ENCODE measurements at regions not wholly inside any gene's neighbourhood (a gene's known extent, or its start where the extent isn't known, plus 50 kb on each side); places are given as distances from the start of the nearest gene placed in this dataset.
"Not testable (repeated sequence)": the region's sequence is repeated elsewhere in the genome, so short reads cannot be mapped to it uniquely, and the experiment has no call there.

DNA sequence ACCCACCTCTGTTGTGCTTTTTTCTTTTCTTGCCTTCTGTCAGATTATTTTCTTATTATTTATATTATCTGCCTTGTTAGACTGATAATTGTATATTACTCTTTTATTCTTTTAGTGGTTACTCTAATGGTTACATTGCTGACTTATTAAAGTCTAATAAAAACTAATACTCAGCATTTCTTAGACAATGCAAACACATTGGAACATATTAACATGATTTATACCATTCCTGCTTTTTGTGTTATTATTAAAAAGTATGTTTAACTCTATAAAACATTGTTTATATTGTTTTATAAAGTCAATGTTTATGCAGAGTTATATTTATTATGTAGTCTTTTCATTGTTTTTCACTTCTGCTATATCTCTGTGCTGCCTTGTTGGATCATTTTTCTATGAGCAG lies 68.0 kb upstream of the CACNA2D1 start:
- Mint-ChIP-seq H3K27ac (no peak overlapping the region), H3K4me1 (no peaks in the 10 kb centered on the region), H3K27me3 (no peaks in the 10 kb centered on the region), H3K9me3 (no peaks in the 10 kb centered on the region), H3K4me3 (no peak overlapping the region), H3K36me3 (ENCODE audit: low read depth) (no peaks in the 10 kb centered on the region)
- no peak for DNase-seq
- ATAC-seq, result no peak

DNA sequence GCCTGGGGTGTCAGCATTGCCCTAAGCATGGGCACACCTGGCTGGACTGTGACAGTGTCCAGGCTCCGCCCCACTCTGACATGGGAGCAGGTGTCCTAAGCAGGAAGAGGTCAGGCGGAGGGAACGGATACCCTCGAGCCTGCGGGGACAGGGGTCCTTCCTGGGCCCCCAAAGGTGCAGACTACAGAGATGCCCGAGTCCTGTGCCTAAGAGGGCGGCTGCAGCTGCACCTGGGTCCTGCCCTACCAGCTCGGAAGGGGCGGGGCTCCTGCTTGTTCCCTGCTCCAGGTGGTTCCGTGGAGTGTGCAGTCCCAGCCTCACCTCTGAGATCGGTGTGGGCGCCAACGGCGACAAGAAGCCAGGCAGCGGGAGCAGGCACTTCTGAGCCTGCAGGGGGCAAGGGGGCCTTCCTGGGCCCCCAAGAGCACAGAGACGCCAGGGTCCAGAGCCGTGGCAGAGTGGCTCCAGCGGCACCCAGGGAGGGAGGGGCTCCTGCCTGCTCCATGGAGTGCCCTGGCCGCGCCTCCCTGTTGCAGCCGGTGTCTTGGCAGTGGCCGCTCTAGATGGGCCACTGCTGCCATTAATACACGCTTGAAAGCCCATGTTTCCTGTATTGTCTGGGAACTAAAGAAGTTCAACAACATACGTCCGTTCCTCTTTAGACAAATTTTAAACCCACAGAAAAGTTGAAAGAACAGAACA lies 64.5 kb upstream of the CACNA2D1 start:
- no peaks in the 10 kb centered on the region for H3K27me3 Mint-ChIP-seq
- peaks cover 4% of the 10 kb centered on the region for H3K9me3 Mint-ChIP-seq
- H3K36me3 Mint-ChIP-seq (ENCODE audit: low read depth), result no peaks in the 10 kb centered on the region
- ATAC-seq (peak; percentile 24), DNase-seq (no peak)
- no peaks in the 10 kb centered on the region for H3K4me1 Mint-ChIP-seq
- H3K27ac Mint-ChIP-seq, result no peak overlapping the region
- H3K4me3 Mint-ChIP-seq, result no peak overlapping the region

DNA sequence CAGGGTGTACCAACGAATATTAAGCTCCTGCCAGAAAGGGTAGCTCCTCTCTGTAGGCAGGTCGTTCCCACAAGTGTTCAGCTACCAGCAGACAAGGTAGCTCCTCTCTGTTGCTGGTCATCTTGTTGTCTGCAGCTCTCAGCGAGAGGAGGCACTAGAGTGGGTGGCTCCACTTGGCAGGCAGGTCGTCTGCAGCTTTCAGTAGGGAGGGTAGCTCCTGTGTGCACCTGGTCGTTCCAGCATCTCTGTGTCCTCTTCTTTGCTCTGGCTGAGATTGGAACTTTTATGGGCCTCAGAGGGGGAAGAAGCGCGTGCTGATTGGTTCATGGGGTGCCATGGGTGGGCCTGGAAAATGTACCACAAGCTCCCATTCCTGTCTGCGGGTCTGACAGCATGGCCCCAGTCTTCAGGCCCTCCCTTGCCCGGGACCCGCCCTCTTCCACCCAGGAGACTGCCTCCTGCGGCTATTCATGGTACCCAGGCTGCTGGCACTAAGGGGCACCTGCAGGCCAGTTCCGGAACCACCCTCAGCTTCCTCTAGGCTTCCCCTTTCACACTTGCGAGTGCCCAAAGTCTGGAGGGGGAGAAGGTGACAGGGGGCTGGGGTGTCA lies 63.9 kb upstream of the CACNA2D1 start:
- H3K27ac Mint-ChIP-seq, result no peak overlapping the region
- ATAC-seq (no peak), DNase-seq (no peak)
- no peak overlapping the region for H3K4me3 Mint-ChIP-seq
- no peaks in the 10 kb centered on the region for H3K36me3 Mint-ChIP-seq (ENCODE audit: low read depth)
- H3K4me1 Mint-ChIP-seq, result no peaks in the 10 kb centered on the region
- H3K27me3 Mint-ChIP-seq, result no peaks in the 10 kb centered on the region
- peaks cover 4% of the 10 kb centered on the region for H3K9me3 Mint-ChIP-seq

DNA sequence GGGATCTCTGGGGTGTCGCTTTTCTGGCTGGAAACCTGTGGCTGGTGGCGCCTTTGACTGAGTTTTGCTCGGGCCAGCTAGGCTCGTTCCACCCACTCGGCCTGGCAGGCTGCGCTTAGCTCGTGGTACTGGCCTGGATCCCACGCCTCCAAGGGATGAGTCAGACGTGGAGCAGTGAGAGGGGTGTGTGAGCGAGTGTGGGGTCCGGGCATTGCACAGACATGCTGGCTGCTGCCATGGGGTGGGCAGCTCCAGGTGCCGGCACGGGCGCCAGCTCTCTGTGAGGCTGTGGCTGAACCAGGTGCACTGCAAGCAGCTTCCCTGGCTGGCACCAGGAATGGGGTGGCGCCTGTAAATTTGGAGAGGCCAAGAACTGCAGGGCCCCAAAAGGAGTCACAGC lies 63.1 kb upstream of the CACNA2D1 start:
- Mint-ChIP-seq H3K27me3 (no peaks in the 10 kb centered on the region), H3K4me1 (no peaks in the 10 kb centered on the region), H3K27ac (no peak overlapping the region), H3K36me3 (ENCODE audit: low read depth) (no peaks in the 10 kb centered on the region), H3K9me3 (peaks cover 8% of the 10 kb centered on the region), H3K4me3 (no peak overlapping the region)
- ATAC-seq (no peak), DNase-seq (no peak)

DNA sequence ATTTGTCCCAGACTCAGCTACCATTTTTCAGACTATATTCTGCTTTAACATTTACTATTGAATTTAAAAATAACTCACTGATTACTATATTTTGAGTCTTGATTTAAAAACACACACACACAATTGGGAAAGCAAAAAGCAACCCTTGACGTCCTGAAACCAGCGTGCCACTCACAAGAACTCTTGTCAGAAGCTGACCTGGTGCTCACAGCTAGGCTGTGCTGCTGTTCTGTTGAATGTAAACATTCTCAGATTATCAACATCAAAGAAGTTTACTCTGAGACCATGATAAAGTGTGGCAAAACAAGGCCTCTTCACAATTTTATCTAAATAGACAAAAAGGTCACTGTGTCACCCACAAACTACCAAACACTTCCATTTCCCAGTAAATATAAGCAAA lies 62.6 kb upstream of the CACNA2D1 start:
- DNase-seq (no peak), ATAC-seq (no peak)
- peaks cover 8% of the 10 kb centered on the region for H3K9me3 Mint-ChIP-seq
- H3K36me3 Mint-ChIP-seq (ENCODE audit: low read depth), result no peaks in the 10 kb centered on the region
- H3K4me3 Mint-ChIP-seq, result no peak overlapping the region
- no peak overlapping the region for H3K27ac Mint-ChIP-seq
- no peaks in the 10 kb centered on the region for H3K4me1 Mint-ChIP-seq
- no peaks in the 10 kb centered on the region for H3K27me3 Mint-ChIP-seq

DNA sequence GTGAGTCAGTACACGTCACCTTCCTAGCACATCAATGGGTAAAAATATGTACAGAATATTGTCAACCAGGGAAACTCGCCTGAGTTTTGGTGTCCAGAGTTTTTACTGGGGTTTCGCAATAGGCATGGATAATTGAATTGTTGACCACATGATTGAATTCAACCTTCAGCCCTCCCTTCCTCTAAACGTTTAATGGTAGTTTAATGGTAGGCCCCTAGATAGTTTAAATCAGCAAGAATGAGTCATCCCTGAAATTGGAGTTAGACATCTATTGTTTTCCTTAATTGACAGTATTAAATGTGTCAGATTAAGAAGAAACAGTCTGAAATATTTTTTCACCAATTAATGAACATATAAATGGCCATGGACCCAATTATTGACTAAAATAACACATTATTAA lies 57.8 kb upstream of the CACNA2D1 start:
- DNase-seq (no peak), ATAC-seq (no peak)
- Mint-ChIP-seq H3K27ac (no peak overlapping the region), H3K27me3 (no peaks in the 10 kb centered on the region), H3K4me3 (no peak overlapping the region), H3K4me1 (no peaks in the 10 kb centered on the region), H3K36me3 (ENCODE audit: low read depth) (no peaks in the 10 kb centered on the region), H3K9me3 (peaks cover 8% of the 10 kb centered on the region)

DNA sequence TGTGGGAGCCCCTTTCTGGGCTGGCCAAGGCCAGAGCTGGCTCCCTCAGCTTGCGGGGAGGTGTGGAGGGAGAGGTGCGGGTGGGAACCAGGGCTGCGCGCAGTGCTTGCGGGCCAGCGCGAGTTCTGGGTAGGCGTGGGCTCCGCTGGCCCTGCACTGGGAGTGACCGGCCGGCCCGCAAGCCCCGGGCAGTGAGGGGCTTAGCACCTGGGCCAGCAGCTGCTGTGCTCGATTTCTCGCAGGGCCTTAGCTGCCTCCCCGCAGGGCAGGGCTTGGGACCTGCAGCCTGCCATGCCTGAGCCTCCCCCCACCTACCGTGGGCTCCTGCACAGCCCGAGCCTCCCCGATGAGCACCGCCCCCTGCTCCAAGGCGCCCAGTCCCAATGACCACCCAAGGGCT lies 56.0 kb upstream of the CACNA2D1 start:
- H3K9me3 Mint-ChIP-seq; DNase-seq; H3K4me1 Mint-ChIP-seq; H3K36me3 Mint-ChIP-seq (ENCODE audit: low read depth); H3K4me3 Mint-ChIP-seq; H3K27ac Mint-ChIP-seq; H3K27me3 Mint-ChIP-seq; ATAC-seq: not testable (repeated sequence)

DNA sequence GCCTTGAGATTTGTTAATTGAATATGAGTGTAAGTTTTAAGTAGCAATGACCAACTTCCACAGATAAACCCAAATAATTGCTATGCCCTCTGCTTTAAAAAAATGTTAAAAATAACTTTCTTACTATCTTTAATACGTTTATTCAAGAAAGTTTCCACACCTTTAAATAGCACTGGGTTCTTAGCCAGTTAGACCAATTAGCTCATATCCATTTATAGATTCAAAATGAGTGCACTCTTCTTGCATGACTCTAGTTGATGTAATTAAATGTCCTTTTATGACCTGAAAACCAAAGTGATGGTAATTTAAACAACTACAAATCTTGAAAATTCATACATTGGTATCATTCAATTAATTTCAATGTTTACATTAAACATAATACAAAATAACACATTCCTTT lies 50.8 kb upstream of the CACNA2D1 start:
- ATAC-seq (no peak), DNase-seq (no peak)
- H3K27me3 Mint-ChIP-seq, result peaks cover 2% of the 10 kb centered on the region

More for the DNA sequence above, 50.8 kb upstream of the CACNA2D1 start:
- Mint-ChIP-seq H3K27ac (no peak overlapping the region), H3K36me3 (ENCODE audit: low read depth) (no peaks in the 10 kb centered on the region), H3K4me3 (no peak overlapping the region), H3K9me3 (no peaks in the 10 kb centered on the region), H3K4me1 (no peaks in the 10 kb centered on the region)

Data from activated naive CD8-positive, alpha-beta T cell treated with anti-CD3 and anti-CD28 coated beads, Interleukin-2, amount 50 U/mL, for 24 hours (primary cell).